GM12878 (cell line): ENCODE measurements at regions not wholly inside any gene's neighbourhood (a gene's known extent, or its start where the extent isn't known, plus 50 kb on each side); places are given as distances from the start of the nearest gene placed in this dataset.

ENCODE experiments used
- ATAC-seq: fragments of 200-7000 bp; cut with Tn5 transposase; 3 replicates; pipeline ENCODE4 v1.9.1; 2020; ENCODE audit warnings: mild to moderate bottlenecking, moderate library complexity
- BruUV-seq: library from RNA; stranded (reverse); fragments of 400-500 nt; replicated peaks from 2 replicates; lab custom pipeline; 2021; lab: Mats Ljungman, UMichigan
- CTCF ChIA-PET: fragments of 300-600 bp; sonication (Branson Sonifier 250); formaldehyde crosslinking; extraction: SDS; loops from one replicate; lab custom pipeline; 2021; ENCODE audit warnings: inconsistent platforms; lab: Yijun Ruan, JAX
- POLR2A ChIA-PET: fragments of 350-600 bp; formaldehyde crosslinking; extraction: SDS; loops from one replicate; lab custom pipeline; 2021; ENCODE audit warnings: inconsistent platforms; lab: Charles Lee
- RAD21 ChIA-PET: fragments of 300-600 bp; sonication (Branson Sonifier 250); formaldehyde crosslinking; loops from one replicate; lab custom pipeline; 2023; ENCODE audit warnings: antibody characterized with exemption; ENCODE audit not compliant: unreplicated experiment; lab: Charles Lee
- SMC1A ChIA-PET: fragments of 300-600 bp; sonication (Branson Sonifier 250); formaldehyde crosslinking; loops from one replicate; lab custom pipeline; 2023; ENCODE audit not compliant: unreplicated experiment, uncharacterized antibody; lab: Charles Lee
- DNase-seq: peaks from one replicate; pipeline ENCODE4 v3.0.0-alpha.2; 2011; ENCODE audit warnings: low read depth, low spot score
- FAIRE-seq: peaks from 3 replicates; lab custom pipeline; 2011; peaks lifted over from hg19 to GRCh38; lab: Jason Lieb, UNC
- H2AFZ ChIP-seq: 2 replicates; pipeline ENCODE4 v1.6.0; 2011; ENCODE audit warnings: low read depth, low read length, control low read depth; ENCODE audit not compliant: control insufficient read depth
- H3K27ac ChIP-seq: 2 replicates; pipeline ENCODE4 v1.5.1; 2011; ENCODE audit warnings: control low read depth; ENCODE audit not compliant: control insufficient read depth, insufficient read depth
- H3K27me3 ChIP-seq, 2 experiments: replicated peaks in 1 of 2; 2 replicates each; pipeline versions ENCODE4 v1.6.0 to v1.6.1; 2011; ENCODE audit warnings: low read length in 1 of 2; ENCODE audit not compliant: control insufficient read depth in 2 of 2, insufficient read depth in 2 of 2
- H3K36me3 ChIP-seq, 2 experiments: 2 replicates each; pipeline ENCODE4 v1.5.1; 2011; ENCODE audit warnings: low read length in 1 of 2; ENCODE audit not compliant: control insufficient read depth in 2 of 2, insufficient read depth in 2 of 2
- H3K4me1 ChIP-seq: 2 replicates; pipeline ENCODE4 v1.6.1; 2011; ENCODE audit warnings: mild to moderate bottlenecking, low read length, moderate library complexity, mixed read lengths; ENCODE audit not compliant: control insufficient read depth, insufficient read depth
- H3K4me2 ChIP-seq: 2 replicates; pipeline ENCODE4 v1.6.0; 2011; ENCODE audit warnings: control low read depth; ENCODE audit not compliant: control insufficient read depth, insufficient read depth
- H3K4me3 ChIP-seq: fragments of 200-600 bp; sonication (generic); 2 replicates; pipeline ENCODE4 v1.5.1; 2016
- H3K79me2 ChIP-seq: 2 replicates; pipeline ENCODE4 v1.6.0; 2011; ENCODE audit warnings: low read length; ENCODE audit not compliant: control insufficient read depth, insufficient read depth
- H3K9ac ChIP-seq: 2 replicates; pipeline ENCODE4 v1.8.0; 2011; ENCODE audit warnings: low read length, control low read depth, mixed read lengths; ENCODE audit not compliant: control insufficient read depth, insufficient read depth
- H3K9me3 ChIP-seq: replicated peaks from 3 replicates; pipeline ENCODE4 v1.5.1; 2011; ENCODE audit warnings: mild to moderate bottlenecking, low read length; ENCODE audit not compliant: control insufficient read depth, insufficient read depth
- H4K20me1 ChIP-seq: 2 replicates; pipeline ENCODE4 v1.6.0; 2011; ENCODE audit not compliant: control insufficient read depth, insufficient read depth
- CBFB ChIP-seq: IDR thresholded peaks from 2 replicates; pipeline ENCODE4 v1.6.1; 2016; ENCODE audit warnings: antibody characterized with exemption, low read depth
- CEBPB ChIP-seq, 2 experiments: fragments of 150-350 bp in 1 of 2; IDR thresholded peaks; 2 replicates each; pipeline ENCODE4 v1.6.1; 2012 to 2014; ENCODE audit warnings: low read depth in 2 of 2, low read length in 2 of 2, borderline replicate concordance in 1 of 2, inconsistent platforms in 1 of 2
- ETV6 ChIP-seq, 2 experiments: fragments of 450-650 bp in 1 of 2; IDR thresholded peaks in 1 of 2; conservative IDR thresholded peaks in 1 of 2; 2 replicates each; pipeline ENCODE4 v1.6.1; 2014; ENCODE audit warnings: antibody characterized with exemption in 1 of 2, borderline replicate concordance in 1 of 2, low read depth in 1 of 2, mild to moderate bottlenecking in 1 of 2, moderate library complexity in 1 of 2
- HDGF ChIP-seq: fragments of 450-650 bp; IDR thresholded peaks from 2 replicates; pipeline ENCODE4 v1.6.1; 2016; ENCODE audit warnings: antibody characterized with exemption
- MEF2A ChIP-seq: IDR thresholded peaks from 2 replicates; pipeline ENCODE4 v1.6.1; 2011; ENCODE audit warnings: low read depth, mild to moderate bottlenecking, low read length, moderate library complexity; ENCODE audit not compliant: insufficient read depth
- MTA3 ChIP-seq: IDR thresholded peaks from 2 replicates; pipeline ENCODE4 v1.6.1; 2012; ENCODE audit warnings: low read length, inconsistent platforms, borderline replicate concordance
- MXI1 ChIP-seq: fragments of 150-350 bp; IDR thresholded peaks from 2 replicates; pipeline ENCODE4 v1.6.1; 2011; ENCODE audit warnings: low read depth, mild to moderate bottlenecking, inconsistent platforms, low read length, improper control_type of control experiment
- NBN ChIP-seq: fragments of 450-650 bp; IDR thresholded peaks from 2 replicates; pipeline ENCODE4 v1.6.1; 2016
- POLR2AphosphoS2 ChIP-seq: IDR thresholded peaks from 2 replicates; pipeline ENCODE4 v1.6.1; 2011; ENCODE audit warnings: low read depth, mild to moderate bottlenecking, low read length, improper control_type of control experiment, moderate library complexity
- SP1 ChIP-seq: IDR thresholded peaks from one replicate; pipeline ENCODE4 v1.6.1; 2011; ENCODE audit warnings: low read depth, low read length
- SUPT20H ChIP-seq: IDR thresholded peaks from 2 replicates; pipeline ENCODE4 v1.6.1; 2011; ENCODE audit warnings: low read depth, mild to moderate bottlenecking, low read length, moderate library complexity, borderline replicate concordance; ENCODE audit not compliant: control insufficient read depth
- ZNF207 ChIP-seq: fragments of 450-650 bp; IDR thresholded peaks from 2 replicates; pipeline ENCODE4 v1.6.1; 2014; ENCODE audit warnings: antibody characterized with exemption, mild to moderate bottlenecking, borderline replicate concordance
- ZSCAN29 ChIP-seq: fragments of 450-650 bp; IDR thresholded peaks from 2 replicates; pipeline ENCODE4 v1.6.1; 2017; ENCODE audit warnings: mild to moderate bottlenecking, moderate library complexity
- WGBS: methylation state at CpG from one replicate; pipeline ENCODE4 v1.1.6; 2016; ENCODE audit warnings: low lambda C conversion rate; ENCODE audit not compliant: insufficient replicate concordance, insufficient coverage; ENCODE audit errors: missing lambda C conversion rate; 5-methylcytosine and 5-hydroxymethylcytosine counted together
- in situ Hi-C: fragments of 300-500 bp; cut with MboI; formaldehyde crosslinking; loops from 9 replicates; pipeline ENCODE4 v1.14.3; 2018; ENCODE audit warnings: mixed read lengths
- intact Hi-C: fragments of 100-400 bp; cut with micrococcal nuclease; formaldehyde crosslinking; loops from one replicate; pipeline ENCODE4 v1.14.2; 2022; ENCODE audit not compliant: unreplicated experiment
- TF ChIP-seq, protein P1 (sequence below): fragments of 450-650 bp; conservative IDR thresholded peaks from 2 replicates; pipeline ENCODE4 v1.6.1; 2017; ENCODE audit warnings: mild to moderate bottlenecking, moderate library complexity
- TF ChIP-seq, protein P2 (sequence below): fragments of 450-650 bp; formaldehyde crosslinking; IDR thresholded peaks from 2 replicates; pipeline ENCODE4 v1.4.0; 2022; ENCODE audit warnings: mild to moderate bottlenecking, moderate library complexity
- TF ChIP-seq, protein P3 (sequence below): fragments of 450-650 bp; IDR thresholded peaks from 2 replicates; pipeline ENCODE4 v1.6.1; 2017; ENCODE audit warnings: mild to moderate bottlenecking

DNA sequence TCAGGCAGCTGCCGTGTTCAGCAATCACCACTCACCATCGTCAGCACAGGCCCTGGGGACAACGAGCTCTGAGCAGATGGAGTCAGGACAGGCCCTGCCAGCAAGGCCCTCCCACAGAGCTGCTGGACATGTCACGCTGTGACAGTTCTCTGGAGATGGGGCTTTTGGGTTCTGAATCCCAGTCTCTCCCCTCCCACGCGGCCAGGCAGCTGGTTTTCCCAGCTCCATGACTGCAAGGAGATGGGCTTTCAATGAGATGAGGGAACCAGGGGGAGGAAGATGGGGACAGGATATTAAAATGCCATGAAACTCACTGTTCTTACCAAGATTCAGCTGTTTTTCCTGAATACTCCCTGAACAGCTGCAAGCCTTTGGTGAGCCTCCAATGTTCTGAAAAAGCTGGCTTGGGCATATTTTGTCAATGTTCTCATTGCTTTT, 305.9 kb downstream of the BRD1 start:
- Histone ChIP-seq H4K20me1 (no peaks in the 10 kb centered on the region; the same call in 1 of the 2 replicates), H3K4me3 (no peak overlapping the region), H3K4me1 (no peaks in the 10 kb centered on the region), H3K27me3 (no peaks in the 10 kb centered on the region), H3K79me2 (no peaks in the 10 kb centered on the region), H2AFZ (no peak overlapping the region), H3K9me3 (no peaks in the 10 kb centered on the region; the same call in 2 of the 3 replicates), H3K9ac (no peak overlapping the region), H3K4me2 (no peak overlapping the region), H3K27ac (no peak overlapping the region), H3K36me3 (no peaks in the 10 kb centered on the region)
- in situ Hi-C loops (no loop called here), intact Hi-C loops (no loop called here)
- FAIRE-seq (no peak), ATAC-seq (no peak), DNase-seq (no peak)
- CTCF ChIA-PET, result no interaction called here
- POLR2A ChIA-PET, result no interaction called here
- SMC1A ChIA-PET, result no interaction called here
- RAD21 ChIA-PET, result no interaction called here
- no TSS peak for BruUV-seq
- WGBS, result 62% methylated on average over 6 of the region's 6 CpGs
- TF ChIP-seq ZNF207, result no peak
- TF ChIP-seq MTA3, result no peak
- TF ChIP-seq, protein P1, sequence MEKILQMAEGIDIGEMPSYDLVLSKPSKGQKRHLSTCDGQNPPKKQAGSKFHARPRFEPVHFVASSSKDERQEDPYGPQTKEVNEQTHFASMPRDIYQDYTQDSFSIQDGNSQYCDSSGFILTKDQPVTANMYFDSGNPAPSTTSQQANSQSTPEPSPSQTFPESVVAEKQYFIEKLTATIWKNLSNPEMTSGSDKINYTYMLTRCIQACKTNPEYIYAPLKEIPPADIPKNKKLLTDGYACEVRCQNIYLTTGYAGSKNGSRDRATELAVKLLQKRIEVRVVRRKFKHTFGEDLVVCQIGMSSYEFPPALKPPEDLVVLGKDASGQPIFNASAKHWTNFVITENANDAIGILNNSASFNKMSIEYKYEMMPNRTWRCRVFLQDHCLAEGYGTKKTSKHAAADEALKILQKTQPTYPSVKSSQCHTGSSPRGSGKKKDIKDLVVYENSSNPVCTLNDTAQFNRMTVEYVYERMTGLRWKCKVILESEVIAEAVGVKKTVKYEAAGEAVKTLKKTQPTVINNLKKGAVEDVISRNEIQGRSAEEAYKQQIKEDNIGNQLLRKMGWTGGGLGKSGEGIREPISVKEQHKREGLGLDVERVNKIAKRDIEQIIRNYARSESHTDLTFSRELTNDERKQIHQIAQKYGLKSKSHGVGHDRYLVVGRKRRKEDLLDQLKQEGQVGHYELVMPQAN, result no peak
- TF ChIP-seq, protein P2, sequence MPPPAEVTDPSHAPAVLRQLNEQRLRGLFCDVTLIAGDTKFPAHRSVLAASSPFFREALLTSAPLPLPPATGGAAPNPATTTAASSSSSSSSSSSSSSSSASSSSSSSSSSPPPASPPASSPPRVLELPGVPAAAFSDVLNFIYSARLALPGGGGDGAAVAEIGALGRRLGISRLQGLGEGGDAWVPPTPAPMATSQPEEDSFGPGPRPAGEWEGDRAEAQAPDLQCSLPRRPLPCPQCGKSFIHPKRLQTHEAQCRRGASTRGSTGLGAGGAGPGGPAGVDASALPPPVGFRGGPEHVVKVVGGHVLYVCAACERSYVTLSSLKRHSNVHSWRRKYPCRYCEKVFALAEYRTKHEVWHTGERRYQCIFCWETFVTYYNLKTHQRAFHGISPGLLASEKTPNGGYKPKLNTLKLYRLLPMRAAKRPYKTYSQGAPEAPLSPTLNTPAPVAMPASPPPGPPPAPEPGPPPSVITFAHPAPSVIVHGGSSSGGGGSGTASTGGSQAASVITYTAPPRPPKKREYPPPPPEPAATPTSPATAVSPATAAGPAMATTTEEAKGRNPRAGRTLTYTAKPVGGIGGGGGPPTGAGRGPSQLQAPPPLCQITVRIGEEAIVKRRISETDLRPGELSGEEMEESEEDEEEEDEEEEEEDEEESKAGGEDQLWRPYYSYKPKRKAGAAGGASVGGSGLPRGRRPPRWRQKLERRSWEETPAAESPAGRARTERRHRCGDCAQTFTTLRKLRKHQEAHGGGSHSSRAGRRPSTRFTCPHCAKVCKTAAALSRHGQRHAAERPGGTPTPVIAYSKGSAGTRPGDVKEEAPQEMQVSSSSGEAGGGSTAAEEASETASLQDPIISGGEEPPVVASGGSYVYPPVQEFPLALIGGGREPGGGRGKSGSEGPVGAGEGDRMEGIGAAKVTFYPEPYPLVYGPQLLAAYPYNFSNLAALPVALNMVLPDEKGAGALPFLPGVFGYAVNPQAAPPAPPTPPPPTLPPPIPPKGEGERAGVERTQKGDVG (CRISPR knock-in tag), result no peak
- TF ChIP-seq SP1, result no peak
- TF ChIP-seq MXI1, result no peak
- TF ChIP-seq NBN, result no peak
- no peak for TF ChIP-seq ZSCAN29
- TF ChIP-seq POLR2AphosphoS2, result no peak
- no peak for TF ChIP-seq HDGF
- TF ChIP-seq MEF2A, result no peak
- no peak for TF ChIP-seq ETV6 (conservative IDR thresholded peaks at IDR 0.05 in 1 of 2, IDR thresholded peaks at IDR 0.05 in 1 of 2; ENCODE audit: borderline replicate concordance in 1 of 2, low read depth in 1 of 2)
- no peak for TF ChIP-seq CEBPB (IDR thresholded peaks at IDR 0.05; ENCODE audit: borderline replicate concordance in 1 of 2, low read depth in 2 of 2, low read length in 2 of 2)
- no peak for TF ChIP-seq CBFB
- no peak for TF ChIP-seq SUPT20H
- TF ChIP-seq, protein P3, sequence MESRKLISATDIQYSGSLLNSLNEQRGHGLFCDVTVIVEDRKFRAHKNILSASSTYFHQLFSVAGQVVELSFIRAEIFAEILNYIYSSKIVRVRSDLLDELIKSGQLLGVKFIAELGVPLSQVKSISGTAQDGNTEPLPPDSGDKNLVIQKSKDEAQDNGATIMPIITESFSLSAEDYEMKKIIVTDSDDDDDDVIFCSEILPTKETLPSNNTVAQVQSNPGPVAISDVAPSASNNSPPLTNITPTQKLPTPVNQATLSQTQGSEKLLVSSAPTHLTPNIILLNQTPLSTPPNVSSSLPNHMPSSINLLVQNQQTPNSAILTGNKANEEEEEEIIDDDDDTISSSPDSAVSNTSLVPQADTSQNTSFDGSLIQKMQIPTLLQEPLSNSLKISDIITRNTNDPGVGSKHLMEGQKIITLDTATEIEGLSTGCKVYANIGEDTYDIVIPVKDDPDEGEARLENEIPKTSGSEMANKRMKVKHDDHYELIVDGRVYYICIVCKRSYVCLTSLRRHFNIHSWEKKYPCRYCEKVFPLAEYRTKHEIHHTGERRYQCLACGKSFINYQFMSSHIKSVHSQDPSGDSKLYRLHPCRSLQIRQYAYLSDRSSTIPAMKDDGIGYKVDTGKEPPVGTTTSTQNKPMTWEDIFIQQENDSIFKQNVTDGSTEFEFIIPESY, result no peak
